ENCODE measurements at regions not wholly inside any gene's neighbourhood (a gene's known extent, or its start where the extent isn't known, plus 50 kb on each side); places are given as distances from the start of the nearest gene placed in this dataset.

DNA sequence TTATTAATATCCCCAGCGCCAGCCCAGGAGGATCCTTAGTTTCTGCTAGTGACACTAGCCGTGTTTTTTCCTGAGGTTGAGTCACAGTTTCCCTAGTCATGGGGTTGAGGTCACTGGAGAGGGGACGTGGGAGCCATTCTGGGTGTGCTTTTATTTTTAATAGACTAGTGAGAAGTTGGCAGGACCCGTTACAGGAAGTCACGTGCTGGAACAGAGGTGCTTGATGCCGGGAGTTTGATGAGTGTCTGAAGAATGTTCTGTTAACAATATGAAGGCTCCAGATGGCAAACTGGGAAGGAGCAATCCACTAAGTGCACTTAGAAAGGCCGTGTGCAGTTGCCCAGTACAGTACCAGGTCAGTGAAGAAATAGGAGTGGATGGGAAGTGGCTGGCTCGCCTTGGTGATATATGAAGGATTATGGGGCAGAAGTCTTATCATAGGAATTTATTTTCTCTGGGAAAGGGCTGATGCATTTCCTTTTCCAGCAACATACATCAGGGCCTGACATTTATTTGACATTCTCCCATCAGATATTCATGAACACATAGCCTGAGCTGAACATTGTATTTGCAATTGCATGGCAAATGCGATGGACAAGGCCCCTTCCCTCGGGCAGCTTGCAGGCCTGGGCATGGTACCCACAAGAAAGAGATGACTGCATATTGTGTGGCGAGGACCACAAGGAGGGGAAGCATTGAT, 291.8 kb downstream of the FBXW7 start:
- CTCF ChIA-PET = no interaction called here
- POLR2A ChIA-PET = no interaction called here
- TF ChIP-seq SUZ12 (IDR thresholded peaks at IDR 0.05) = no peak
- TF ChIP-seq ZNF384 (IDR thresholded peaks at IDR 0.05) = no peak
- no peak for TF ChIP-seq BHLHE40 (IDR thresholded peaks at IDR 0.05; ENCODE audit: borderline replicate concordance)
- no peak for TF ChIP-seq TARDBP (IDR thresholded peaks at IDR 0.05)
- DNase-seq (ENCODE audit: extremely low spot score) = no peak

DNA sequence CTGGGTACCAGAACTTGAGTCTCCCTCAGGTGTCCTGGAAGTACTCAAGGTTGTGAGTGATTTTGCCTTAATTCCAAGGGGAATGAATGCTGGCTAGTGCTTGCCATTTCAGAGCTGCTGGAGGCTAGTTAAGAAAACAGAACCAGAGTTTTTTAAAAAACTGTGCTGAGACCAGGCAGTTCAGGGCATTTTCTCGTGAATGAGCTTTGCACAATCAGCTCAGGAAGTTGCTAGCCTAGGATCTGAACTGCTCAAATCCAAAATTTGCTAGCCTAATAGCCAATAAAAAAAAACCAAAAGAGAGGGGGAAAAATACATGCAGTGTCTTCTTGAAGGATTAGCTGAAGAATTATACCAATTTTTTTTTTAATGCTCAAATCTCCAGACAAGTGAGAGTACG, 292.7 kb downstream of the FBXW7 start:
- DNase-seq (ENCODE audit: extremely low spot score) = no peak
- ChIA-PET POLR2A (no interaction called here), CTCF (no interaction called here)
- TF ChIP-seq LEF1 (IDR thresholded peaks at IDR 0.05; ENCODE audit: borderline replicate concordance) (no peak), HDGF (IDR thresholded peaks at IDR 0.05; ENCODE audit: borderline replicate concordance) (no peak), NFRKB (IDR thresholded peaks at IDR 0.05) (no peak), ELF4 (IDR thresholded peaks at IDR 0.05) (no peak), FOXM1 (IDR thresholded peaks at IDR 0.05; ENCODE audit: borderline replicate concordance) (no peak), FOXK2 (IDR thresholded peaks at IDR 0.05) (no peak), SUZ12 (IDR thresholded peaks at IDR 0.05) (no peak), BHLHE40 (IDR thresholded peaks at IDR 0.05; ENCODE audit: borderline replicate concordance) (no peak), ZNF384 (IDR thresholded peaks at IDR 0.05) (no peak), CTBP1 (IDR thresholded peaks at IDR 0.05; ENCODE audit: borderline replicate concordance) (no peak), L3MBTL2 (conservative IDR thresholded peaks at IDR 0.05) (no peak), FOXA1 (IDR thresholded peaks at IDR 0.05) (no peak), SP1 (IDR thresholded peaks at IDR 0.05) (no peak), TARDBP (IDR thresholded peaks at IDR 0.05) (no peak), ARNT (IDR thresholded peaks at IDR 0.05) (no peak)
- TF ChIP-seq, protein P1, sequence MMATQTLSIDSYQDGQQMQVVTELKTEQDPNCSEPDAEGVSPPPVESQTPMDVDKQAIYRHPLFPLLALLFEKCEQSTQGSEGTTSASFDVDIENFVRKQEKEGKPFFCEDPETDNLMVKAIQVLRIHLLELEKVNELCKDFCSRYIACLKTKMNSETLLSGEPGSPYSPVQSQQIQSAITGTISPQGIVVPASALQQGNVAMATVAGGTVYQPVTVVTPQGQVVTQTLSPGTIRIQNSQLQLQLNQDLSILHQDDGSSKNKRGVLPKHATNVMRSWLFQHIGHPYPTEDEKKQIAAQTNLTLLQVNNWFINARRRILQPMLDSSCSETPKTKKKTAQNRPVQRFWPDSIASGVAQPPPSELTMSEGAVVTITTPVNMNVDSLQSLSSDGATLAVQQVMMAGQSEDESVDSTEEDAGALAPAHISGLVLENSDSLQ (IDR thresholded peaks at IDR 0.05) = no peak

DNA sequence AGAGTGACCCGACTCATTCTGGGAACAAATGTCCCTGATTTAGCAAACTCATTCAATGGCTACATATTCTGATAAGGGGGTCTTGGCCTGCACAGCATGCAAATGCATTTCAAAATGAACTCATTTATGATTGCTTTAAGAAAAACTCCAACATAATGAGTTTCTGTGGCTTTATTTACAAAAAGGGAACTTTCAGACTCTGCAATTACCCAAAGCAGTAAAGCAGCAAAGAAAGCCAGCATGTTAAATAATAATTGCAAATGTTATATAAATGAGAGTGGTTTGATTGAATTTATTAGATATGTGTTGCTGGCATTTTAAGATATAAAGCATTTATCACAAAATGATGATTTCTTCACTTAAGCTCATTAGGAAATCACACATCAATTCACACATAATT, 295.7 kb downstream of the FBXW7 start:
- CTCF ChIA-PET = no interaction called here
- POLR2A ChIA-PET = no interaction called here
- no peak for DNase-seq (ENCODE audit: extremely low spot score)
- TF ChIP-seq ELF4 (IDR thresholded peaks at IDR 0.05) = no peak
- no peak for TF ChIP-seq SUZ12 (IDR thresholded peaks at IDR 0.05)
- TF ChIP-seq CTBP1 (IDR thresholded peaks at IDR 0.05; ENCODE audit: borderline replicate concordance) = no peak
- no peak for TF ChIP-seq FOXK2 (IDR thresholded peaks at IDR 0.05)
- no peak for TF ChIP-seq LEF1 (IDR thresholded peaks at IDR 0.05; ENCODE audit: borderline replicate concordance)
- no peak for TF ChIP-seq BHLHE40 (IDR thresholded peaks at IDR 0.05; ENCODE audit: borderline replicate concordance)
- TF ChIP-seq, protein P1 (IDR thresholded peaks at IDR 0.05) = no peak
- no peak for TF ChIP-seq FOXA1 (IDR thresholded peaks at IDR 0.05)
- TF ChIP-seq HDGF (IDR thresholded peaks at IDR 0.05; ENCODE audit: borderline replicate concordance) = no peak
- no peak for TF ChIP-seq TARDBP (IDR thresholded peaks at IDR 0.05)
- no peak for TF ChIP-seq ZNF384 (IDR thresholded peaks at IDR 0.05)

DNA sequence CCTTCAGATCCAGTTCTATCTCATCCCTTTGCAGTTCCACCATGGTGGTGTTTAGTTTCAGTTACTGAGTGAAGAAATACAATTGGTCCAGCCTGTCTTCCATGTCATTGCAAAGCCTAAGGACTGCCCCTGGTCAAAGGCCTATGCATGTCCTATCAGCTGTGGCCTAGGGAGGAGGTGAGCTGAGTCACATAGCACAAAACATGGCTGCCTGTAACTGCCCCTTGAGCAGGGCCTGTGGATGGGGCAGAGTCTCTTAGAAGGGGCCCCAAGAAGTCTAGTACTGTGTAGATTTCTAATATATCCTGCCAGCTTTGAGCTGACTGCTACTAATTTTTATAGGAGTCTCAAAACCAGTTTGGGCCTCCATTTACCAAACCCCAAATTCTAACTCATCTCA, 296.7 kb downstream of the FBXW7 start:
- ChIA-PET POLR2A (no interaction called here), CTCF (no interaction called here)
- no peak for DNase-seq (ENCODE audit: extremely low spot score)
- TF ChIP-seq TARDBP (IDR thresholded peaks at IDR 0.05) (no peak), SUZ12 (IDR thresholded peaks at IDR 0.05) (no peak), NFRKB (IDR thresholded peaks at IDR 0.05) (no peak), HDGF (IDR thresholded peaks at IDR 0.05; ENCODE audit: borderline replicate concordance) (no peak), LEF1 (IDR thresholded peaks at IDR 0.05; ENCODE audit: borderline replicate concordance) (no peak), CTBP1 (IDR thresholded peaks at IDR 0.05; ENCODE audit: borderline replicate concordance) (no peak), FOXK2 (IDR thresholded peaks at IDR 0.05) (no peak)
- TF ChIP-seq, protein P1 (IDR thresholded peaks at IDR 0.05) = no peak

DNA sequence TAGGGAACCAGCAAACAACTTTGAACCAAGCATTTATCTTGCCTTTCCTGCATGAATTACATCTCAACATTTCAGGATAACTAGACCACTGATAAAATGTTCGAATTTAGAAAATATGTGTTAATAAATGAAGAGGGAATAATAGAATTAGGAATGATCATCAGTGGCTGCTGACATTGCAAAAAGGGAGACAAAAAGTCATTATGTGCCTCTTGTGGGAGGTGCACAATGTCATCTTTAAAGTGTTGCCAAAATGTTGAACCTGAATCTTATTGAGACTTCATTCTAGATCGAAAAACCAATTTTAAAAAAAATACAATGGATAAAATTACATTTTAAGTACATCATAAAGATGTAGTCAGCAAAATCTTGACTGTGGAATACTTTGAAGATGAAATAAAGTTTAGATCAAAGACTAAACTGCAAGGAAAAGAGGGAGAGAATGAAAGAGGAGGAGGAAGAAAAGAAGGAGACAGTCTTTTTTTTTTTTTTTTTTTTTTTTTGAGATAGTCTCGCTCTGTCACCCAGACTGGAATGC, 299.3 kb downstream of the FBXW7 start:
- ChIA-PET CTCF (no interaction called here), POLR2A (no interaction called here)
- TF ChIP-seq HDGF (IDR thresholded peaks at IDR 0.05; ENCODE audit: borderline replicate concordance) (no peak), ZNF384 (IDR thresholded peaks at IDR 0.05) (no peak), ELF4 (IDR thresholded peaks at IDR 0.05) (no peak), FOXK2 (IDR thresholded peaks at IDR 0.05) (no peak), BHLHE40 (IDR thresholded peaks at IDR 0.05; ENCODE audit: borderline replicate concordance) (no peak), ARNT (IDR thresholded peaks at IDR 0.05) (no peak), FOXA1 (IDR thresholded peaks at IDR 0.05) (no peak), NFRKB (IDR thresholded peaks at IDR 0.05) (no peak), CTBP1 (IDR thresholded peaks at IDR 0.05; ENCODE audit: borderline replicate concordance) (no peak), L3MBTL2 (conservative IDR thresholded peaks at IDR 0.05) (no peak), SP1 (IDR thresholded peaks at IDR 0.05) (no peak), SUZ12 (IDR thresholded peaks at IDR 0.05) (no peak), TARDBP (IDR thresholded peaks at IDR 0.05) (no peak)
- DNase-seq (ENCODE audit: extremely low spot score) = no peak

DNA sequence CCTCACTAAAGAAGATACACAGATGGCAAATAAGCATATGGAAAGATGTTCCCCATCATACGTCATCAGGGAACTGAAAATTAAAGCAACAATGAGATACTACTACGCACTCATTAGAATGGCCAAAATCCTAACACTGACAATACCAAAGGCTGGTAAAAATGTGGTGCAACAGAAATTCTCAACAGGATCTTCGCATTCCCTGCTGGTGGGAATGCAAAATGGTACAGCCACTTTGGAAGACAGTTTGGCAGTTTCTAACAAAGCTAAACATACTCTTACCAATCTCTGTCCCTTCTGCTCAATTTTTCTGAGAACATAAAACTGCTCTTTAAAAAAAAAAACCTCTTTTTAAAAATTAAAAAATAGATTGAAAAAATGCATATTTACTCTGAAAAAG, 300.2 kb downstream of the FBXW7 start:
- ChIA-PET POLR2A (no interaction called here), CTCF (no interaction called here)
- no peak for DNase-seq (ENCODE audit: extremely low spot score)
- TF ChIP-seq FOXM1 (IDR thresholded peaks at IDR 0.05; ENCODE audit: borderline replicate concordance) (no peak), NFRKB (IDR thresholded peaks at IDR 0.05) (no peak), FOXK2 (IDR thresholded peaks at IDR 0.05) (no peak), TARDBP (IDR thresholded peaks at IDR 0.05) (no peak), FOXA1 (IDR thresholded peaks at IDR 0.05) (no peak), L3MBTL2 (conservative IDR thresholded peaks at IDR 0.05) (no peak), ELF4 (IDR thresholded peaks at IDR 0.05) (no peak), BHLHE40 (IDR thresholded peaks at IDR 0.05; ENCODE audit: borderline replicate concordance) (no peak), ZNF384 (IDR thresholded peaks at IDR 0.05) (no peak), ARNT (IDR thresholded peaks at IDR 0.05) (no peak), HDGF (IDR thresholded peaks at IDR 0.05; ENCODE audit: borderline replicate concordance) (no peak), CTBP1 (IDR thresholded peaks at IDR 0.05; ENCODE audit: borderline replicate concordance) (no peak), SP1 (IDR thresholded peaks at IDR 0.05) (no peak), LEF1 (IDR thresholded peaks at IDR 0.05; ENCODE audit: borderline replicate concordance) (no peak), SUZ12 (IDR thresholded peaks at IDR 0.05) (no peak)
- TF ChIP-seq, protein P1 (IDR thresholded peaks at IDR 0.05) = no peak
